OCI-M1 (cell line): ENCODE measurements at regions not wholly inside any gene's neighbourhood (a gene's known extent, or its start where the extent isn't known, plus 50 kb on each side); places are given as distances from the start of the nearest gene placed in this dataset.

Experiments
- DNase-seq: peaks from one replicate; lab custom pipeline; 2025; lab: John Stamatoyannopoulos, UW

GRCh38 chr6:4294636-4295035 lies 159.3 kb upstream of the ECI2 start:
- DNase-seq, result no peak

GRCh38 chr6:4291453-4292403 lies 156.4 kb upstream of the ECI2 start:
- peak; percentile 63 for DNase-seq

DNA sequence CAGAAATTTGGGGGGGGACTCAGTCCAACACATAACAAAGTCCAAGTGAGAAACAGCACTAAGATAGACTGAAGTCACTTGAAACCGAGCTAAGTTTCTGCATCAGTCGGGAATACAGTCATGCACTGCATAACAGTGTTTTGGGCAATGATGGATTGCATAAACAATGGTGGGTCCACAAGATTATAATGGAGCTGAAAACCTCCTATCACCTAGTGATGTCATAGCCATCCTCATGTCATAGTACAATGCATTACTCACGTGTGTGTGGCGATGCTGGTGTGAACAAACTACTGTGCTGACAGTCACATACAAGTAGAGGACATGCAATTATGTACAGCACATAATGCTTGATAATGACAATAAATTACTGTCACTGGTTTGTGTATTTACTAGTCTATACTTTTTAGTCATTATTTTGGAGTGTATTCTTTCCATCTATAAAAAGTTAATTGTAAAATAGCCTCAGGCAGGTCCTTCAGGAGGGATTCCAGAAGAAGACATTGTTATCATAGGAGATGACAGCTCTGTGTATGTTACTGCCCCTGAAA lies 154.5 kb upstream of the ECI2 start:
- DNase-seq, result no peak

- no peak for DNase-seq
These were observed 152.5 kb upstream of the ECI2 start for GRCh38 chr6:4287811-4288244.

DNA sequence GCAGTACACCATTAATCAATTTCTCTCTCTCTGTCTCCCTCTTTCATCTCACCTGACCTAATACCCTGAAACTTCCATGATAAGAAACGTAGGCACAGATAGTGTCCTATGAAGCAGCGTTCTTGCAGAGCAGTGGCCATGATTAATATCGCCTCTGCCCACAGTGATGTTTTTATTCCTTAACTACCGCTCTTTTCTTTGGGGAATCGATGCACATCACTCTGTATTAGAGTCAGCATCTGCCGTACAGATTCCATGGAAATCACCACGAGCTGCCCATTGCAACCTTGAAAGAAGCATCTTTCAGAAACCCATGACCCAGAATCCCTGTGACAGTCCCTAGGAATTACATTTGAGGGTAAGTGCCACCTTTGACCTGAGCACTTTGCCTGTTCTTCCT lies 152.0 kb upstream of the ECI2 start:
- DNase-seq, result no peak

DNA sequence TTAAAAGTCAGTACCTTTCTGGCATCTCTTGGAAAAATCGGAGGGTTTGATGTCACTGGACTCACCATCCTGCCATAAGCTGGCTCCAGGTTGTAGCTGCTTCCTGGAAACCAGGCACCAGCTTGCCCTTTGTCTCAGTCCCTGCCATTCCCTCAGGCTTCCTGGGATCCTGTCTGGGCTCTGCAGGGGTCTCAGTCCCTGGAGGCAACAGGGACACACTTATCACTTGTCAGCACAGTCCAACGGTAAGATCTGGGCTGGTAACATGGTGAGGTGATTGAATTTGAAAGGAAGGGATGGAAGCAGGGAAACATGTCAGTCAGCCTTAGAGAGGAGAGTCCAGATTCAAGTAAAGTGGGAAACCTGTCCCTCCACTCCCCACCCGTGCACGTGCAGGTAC lies 147.6 kb upstream of the ECI2 start:
- no peak for DNase-seq

GRCh38 chr6:4281341-4282293 lies 146.2 kb upstream of the ECI2 start:
- no peak for DNase-seq

DNA sequence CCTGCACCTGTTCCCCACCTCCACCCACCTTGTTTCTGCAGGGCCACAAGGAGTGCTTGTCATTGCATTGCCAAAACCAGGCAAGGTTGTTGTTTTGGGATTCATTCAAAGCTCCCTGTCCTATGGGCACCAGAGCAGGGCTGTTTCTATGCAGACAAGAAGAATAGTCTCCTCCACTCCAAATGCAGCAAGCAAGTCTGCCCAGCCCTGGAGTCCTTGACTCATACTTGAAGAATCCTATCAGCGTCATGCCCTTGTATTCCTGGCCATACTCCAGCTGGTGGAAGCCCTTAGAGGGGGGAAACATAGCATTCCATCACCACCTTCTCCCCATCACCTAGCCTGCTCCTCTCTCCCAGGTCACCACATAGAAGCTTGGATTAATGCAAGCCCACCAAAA lies 145.3 kb upstream of the ECI2 start:
- no peak for DNase-seq

- DNase-seq, result no peak
These were observed 144.7 kb upstream of the ECI2 start for GRCh38 chr6:4280031-4280430.

GRCh38 chr6:4274382-4275082 lies 139.2 kb upstream of the ECI2 start:
- DNase-seq, result peak; percentile 78

GRCh38 chr6:4272996-4273395 lies 137.6 kb upstream of the ECI2 start:
- DNase-seq, result no peak

DNA sequence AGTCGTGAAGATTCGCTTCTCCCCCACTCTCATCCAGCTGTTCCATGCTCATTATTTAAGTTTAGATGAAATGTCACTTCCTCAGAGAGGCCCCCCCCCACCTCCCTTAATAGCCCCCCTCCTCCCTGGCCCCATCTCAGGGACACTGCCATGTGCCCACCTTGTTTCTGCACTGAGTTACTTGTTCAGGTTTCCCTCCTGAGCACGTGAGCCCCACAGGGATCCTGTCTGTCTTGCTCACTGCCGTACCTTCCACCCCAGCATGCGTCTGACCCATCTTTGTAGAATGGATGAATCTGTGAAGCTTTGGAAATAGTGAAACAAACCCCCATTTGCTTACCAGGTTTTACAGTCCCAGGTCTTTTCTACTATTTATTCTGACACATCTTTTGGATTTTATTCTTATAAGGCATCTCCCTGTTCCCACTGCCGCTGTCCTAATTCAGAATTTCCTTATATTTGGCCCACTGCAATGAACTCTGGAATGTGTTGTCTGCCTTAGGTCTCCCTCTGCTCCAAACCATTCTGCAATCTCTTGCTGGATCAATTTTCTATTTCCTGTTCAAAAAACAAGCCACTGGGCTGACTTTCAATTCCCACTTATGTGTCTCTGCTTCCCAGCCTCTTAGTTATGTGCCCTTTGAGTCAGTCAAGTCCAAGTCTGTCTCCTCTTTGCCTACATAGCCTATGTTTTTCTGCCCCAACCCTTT lies 136.5 kb upstream of the ECI2 start:
- no peak for DNase-seq

- DNase-seq, result no peak
These were observed 135.4 kb upstream of the ECI2 start for GRCh38 chr6:4270776-4271175.

DNA sequence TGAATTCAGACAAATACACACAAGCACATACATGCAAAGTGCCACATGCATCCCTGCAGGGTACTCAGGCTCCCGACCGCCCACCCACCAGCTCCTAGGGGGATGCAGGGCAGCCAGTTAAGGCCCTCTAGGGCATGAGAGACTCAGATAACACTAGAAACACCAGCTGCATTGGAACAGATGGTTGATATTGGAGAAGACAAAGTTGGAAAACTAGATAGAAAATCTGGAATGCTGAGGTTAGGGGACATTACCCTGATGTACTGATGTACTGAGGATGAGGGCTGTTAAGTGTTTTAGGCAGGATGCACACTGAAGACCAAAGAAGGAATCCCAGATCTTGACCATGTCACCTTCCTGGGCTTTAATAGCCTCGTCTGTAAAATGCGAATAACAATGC lies 134.6 kb upstream of the ECI2 start:
- DNase-seq, result no peak

DNA sequence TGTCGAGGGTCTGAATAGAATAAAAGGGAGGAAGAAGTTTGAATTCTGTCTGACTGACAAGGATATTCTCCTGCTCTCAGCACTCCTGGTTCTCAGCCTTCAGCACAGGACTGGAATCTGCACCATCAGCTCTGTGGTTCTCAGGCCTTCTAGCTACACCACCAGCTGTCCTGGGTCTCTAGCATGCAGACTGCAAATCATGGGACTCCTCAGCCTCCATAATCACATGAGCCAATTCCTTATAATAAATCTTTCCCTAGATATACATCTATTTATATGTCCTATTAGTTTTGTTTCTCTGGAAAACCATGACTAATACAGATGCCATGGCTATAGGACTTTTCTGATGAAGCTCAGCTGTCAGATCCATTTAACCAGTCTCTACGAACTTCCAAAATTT lies 132.8 kb upstream of the ECI2 start:
- no peak for DNase-seq

GRCh38 chr6:4265740-4266139 lies 130.4 kb upstream of the ECI2 start:
- DNase-seq, result peak; percentile 25

- no peak for DNase-seq
These were observed 129.2 kb upstream of the ECI2 start for GRCh38 chr6:4264601-4265000.

GRCh38 chr6:4264081-4264480 lies 128.7 kb upstream of the ECI2 start:
- DNase-seq, result no peak

DNA sequence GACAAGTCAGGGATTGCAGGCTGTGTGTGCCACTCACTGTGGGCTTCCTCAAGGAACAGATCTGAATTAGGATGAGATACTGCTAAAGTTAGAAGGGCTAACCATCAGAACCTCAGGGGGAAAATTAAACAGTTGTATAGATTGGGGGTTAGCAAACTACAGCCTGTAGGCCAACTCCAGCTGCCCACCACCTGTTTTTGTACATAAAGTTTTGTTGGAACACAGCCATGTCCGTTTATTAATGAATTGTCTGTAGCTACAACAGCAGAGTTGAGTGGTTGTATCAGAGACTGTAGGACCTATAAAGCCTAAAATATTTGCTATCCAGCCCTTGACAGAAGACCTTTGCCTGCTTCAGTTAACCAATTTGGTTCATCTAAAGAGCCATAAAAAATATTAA lies 127.2 kb upstream of the ECI2 start:
- DNase-seq, result no peak

DNA sequence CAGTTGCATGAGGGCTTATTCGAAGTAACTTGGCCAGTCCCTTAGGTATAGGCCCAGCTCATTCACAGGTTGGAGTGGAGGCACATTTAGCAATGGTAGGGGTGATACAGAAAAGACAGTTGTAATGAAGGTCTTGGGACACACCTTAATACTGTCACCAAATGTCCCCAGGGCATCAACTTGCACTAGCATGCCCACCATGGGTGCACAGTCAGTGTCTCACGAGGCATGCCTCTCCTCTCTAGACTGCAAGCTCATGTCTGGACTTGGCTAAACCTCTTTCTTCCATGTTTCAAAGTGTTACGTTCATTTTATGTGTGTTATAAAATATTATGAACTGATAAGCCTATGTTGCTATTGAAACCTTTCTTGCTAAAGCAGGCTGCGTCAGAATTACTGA lies 124.0 kb upstream of the ECI2 start:
- no peak for DNase-seq

GRCh38 chr6:4258733-4259132 lies 123.4 kb upstream of the ECI2 start:
- no peak for DNase-seq
